OCI-LY1 (cell line): ENCODE measurements at regions not wholly inside any gene's neighbourhood (a gene's known extent, or its start where the extent isn't known, plus 50 kb on each side); places are given as distances from the start of the nearest gene placed in this dataset.

ENCODE experiments used
- H2AFZ ChIP-seq: fragments of 200-600 bp; sonication (generic), shearing (Covaris generic); 2 replicates; pipeline ENCODE4 v1.6.0; 2014; ENCODE audit warnings: antibody characterized with exemption, mild to moderate bottlenecking, low read length
- H3F3A ChIP-seq: fragments of 200-600 bp; sonication (generic), shearing (Covaris generic); 2 replicates; pipeline ENCODE4 v1.6.0; 2014; ENCODE audit warnings: mild to moderate bottlenecking, antibody characterized with exemption, low read length, moderate library complexity; ENCODE audit not compliant: insufficient read depth
- H3K27ac ChIP-seq: fragments of 200-600 bp; sonication (generic); 2 replicates; pipeline ENCODE4 v1.5.1; 2014; ENCODE audit warnings: low read length, mixed run types, mild to moderate bottlenecking, low read depth; ENCODE audit not compliant: poor library complexity, severe bottlenecking
- H3K27me3 ChIP-seq: fragments of 200-600 bp; sonication (generic); 2 replicates; pipeline ENCODE4 v1.6.0; 2014; ENCODE audit warnings: antibody characterized with exemption, mild to moderate bottlenecking, low read length, moderate library complexity; ENCODE audit not compliant: insufficient read depth
- H3K36me3 ChIP-seq: fragments of 200-600 bp; sonication (generic); 2 replicates; pipeline ENCODE4 v1.6.1; 2014; ENCODE audit warnings: mild to moderate bottlenecking, antibody characterized with exemption, low read length, moderate library complexity, mixed read lengths; ENCODE audit not compliant: insufficient read depth
- H3K4me1 ChIP-seq: fragments of 200-600 bp; sonication (generic); 2 replicates; pipeline ENCODE4 v1.5.1; 2014; ENCODE audit warnings: mild to moderate bottlenecking, low read length, moderate library complexity; ENCODE audit not compliant: insufficient read depth, severe bottlenecking
- H3K4me2 ChIP-seq: fragments of 200-600 bp; sonication (generic), shearing (Covaris generic); 2 replicates; pipeline ENCODE4 v1.6.1; 2014; ENCODE audit warnings: low read length
- H3K4me3 ChIP-seq: fragments of 200-600 bp; sonication (generic); 2 replicates; pipeline ENCODE4 v1.5.1; 2014; ENCODE audit warnings: low read length, low read depth, mild to moderate bottlenecking, mixed read lengths; ENCODE audit not compliant: poor library complexity, severe bottlenecking
- H3K79me2 ChIP-seq: fragments of 200-600 bp; shearing (Covaris generic); 2 replicates; pipeline ENCODE4 v1.6.1; 2016; ENCODE audit warnings: mixed run types, low read length, mixed read lengths; ENCODE audit not compliant: insufficient read depth
- H3K9ac ChIP-seq: fragments of 200-600 bp; sonication (generic), shearing (Covaris generic); 2 replicates; pipeline ENCODE4 v1.6.1; 2014; ENCODE audit warnings: mild to moderate bottlenecking, low read length, mixed read lengths
- H3K9me2 ChIP-seq: fragments of 200-600 bp; sonication (generic), shearing (Covaris generic); 2 replicates; pipeline ENCODE4 v1.6.1; 2014; ENCODE audit warnings: low read depth, mild to moderate bottlenecking, low read length, mixed read lengths
- H3K9me3 ChIP-seq: fragments of 200-600 bp; shearing (Covaris generic); 2 replicates; pipeline ENCODE4 v1.6.1; 2014; ENCODE audit warnings: low read length, mixed read lengths
- H4K20me1 ChIP-seq: fragments of 200-600 bp; sonication (generic), shearing (Covaris generic); 2 replicates; pipeline ENCODE4 v1.6.0; 2016; ENCODE audit warnings: mild to moderate bottlenecking, low read length; ENCODE audit not compliant: insufficient read depth
- CTCF ChIP-seq: fragments of 200-600 bp; sonication (generic), shearing (Covaris generic); IDR thresholded peaks from 2 replicates; pipeline ENCODE4 v1.5.1; 2017; ENCODE audit warnings: mild to moderate bottlenecking, antibody characterized with exemption, low read length, moderate library complexity, mixed read lengths
- EZH2 ChIP-seq: fragments of 200-600 bp; sonication (generic), shearing (Covaris generic); IDR thresholded peaks from 2 replicates; pipeline ENCODE4 v1.8.0; 2017; ENCODE audit warnings: borderline replicate concordance, mixed run types, mild to moderate bottlenecking, antibody characterized with exemption, low read length, moderate library complexity, mixed read lengths

GRCh38 chr3:65268426-65268825, 580.6 kb upstream of the ADAMTS9 start:
- no peaks in the 10 kb centered on the region for H3K36me3 ChIP-seq
- no peak overlapping the region for H2AFZ ChIP-seq
- H3K27me3 ChIP-seq = no peaks in the 10 kb centered on the region
- no peak overlapping the region for H3K4me2 ChIP-seq
- H3K9me2 ChIP-seq = no peaks in the 10 kb centered on the region
- no peak overlapping the region for H3K4me3 ChIP-seq
- H3K79me2 ChIP-seq = no peaks in the 10 kb centered on the region
- H3F3A ChIP-seq = no peaks in the 10 kb centered on the region
- H3K9ac ChIP-seq = no peak overlapping the region
- no peaks in the 10 kb centered on the region for H4K20me1 ChIP-seq
- no peaks in the 10 kb centered on the region for H3K9me3 ChIP-seq
- H3K27ac ChIP-seq = no peak overlapping the region
- no peak for TF ChIP-seq CTCF
- H3K4me1 ChIP-seq = no peaks in the 10 kb centered on the region

- no peak overlapping the region for H3K4me2 ChIP-seq
- no peak overlapping the region for H3K4me3 ChIP-seq
- H3K4me1 ChIP-seq = no peaks in the 10 kb centered on the region
- H4K20me1 ChIP-seq = no peaks in the 10 kb centered on the region
- no peak overlapping the region for H3K9ac ChIP-seq
- H3K27me3 ChIP-seq = no peaks in the 10 kb centered on the region
- no peaks in the 10 kb centered on the region for H3K9me3 ChIP-seq
- H3K9me2 ChIP-seq = no peaks in the 10 kb centered on the region
- no peaks in the 10 kb centered on the region for H3K79me2 ChIP-seq
- H3K27ac ChIP-seq = no peak overlapping the region
- H3F3A ChIP-seq = no peaks in the 10 kb centered on the region
- TF ChIP-seq CTCF (no peak), EZH2 (no peak)
- H3K36me3 ChIP-seq = no peaks in the 10 kb centered on the region
- no peak overlapping the region for H2AFZ ChIP-seq
Measured at GRCh38 chr3:65265942-65266590, 578.3 kb upstream of the ADAMTS9 start.

- Histone ChIP-seq H3K79me2 (no peaks in the 10 kb centered on the region), H3K9me3 (no peaks in the 10 kb centered on the region), H3K27me3 (no peaks in the 10 kb centered on the region), H2AFZ (no peak overlapping the region), H3F3A (no peaks in the 10 kb centered on the region), H3K4me2 (no peak overlapping the region), H3K27ac (no peak overlapping the region), H3K4me3 (no peak overlapping the region), H4K20me1 (no peaks in the 10 kb centered on the region), H3K9ac (no peak overlapping the region), H3K9me2 (no peaks in the 10 kb centered on the region), H3K36me3 (no peaks in the 10 kb centered on the region), H3K4me1 (no peaks in the 10 kb centered on the region)
- TF ChIP-seq EZH2 (no peak), CTCF (no peak)
Measured at GRCh38 chr3:65265511-65265910, 577.7 kb upstream of the ADAMTS9 start.
